ENCODE measurements at regions not wholly inside any gene's neighbourhood (a gene's known extent, or its start where the extent isn't known, plus 50 kb on each side); places are given as distances from the start of the nearest gene placed in this dataset.

DNA sequence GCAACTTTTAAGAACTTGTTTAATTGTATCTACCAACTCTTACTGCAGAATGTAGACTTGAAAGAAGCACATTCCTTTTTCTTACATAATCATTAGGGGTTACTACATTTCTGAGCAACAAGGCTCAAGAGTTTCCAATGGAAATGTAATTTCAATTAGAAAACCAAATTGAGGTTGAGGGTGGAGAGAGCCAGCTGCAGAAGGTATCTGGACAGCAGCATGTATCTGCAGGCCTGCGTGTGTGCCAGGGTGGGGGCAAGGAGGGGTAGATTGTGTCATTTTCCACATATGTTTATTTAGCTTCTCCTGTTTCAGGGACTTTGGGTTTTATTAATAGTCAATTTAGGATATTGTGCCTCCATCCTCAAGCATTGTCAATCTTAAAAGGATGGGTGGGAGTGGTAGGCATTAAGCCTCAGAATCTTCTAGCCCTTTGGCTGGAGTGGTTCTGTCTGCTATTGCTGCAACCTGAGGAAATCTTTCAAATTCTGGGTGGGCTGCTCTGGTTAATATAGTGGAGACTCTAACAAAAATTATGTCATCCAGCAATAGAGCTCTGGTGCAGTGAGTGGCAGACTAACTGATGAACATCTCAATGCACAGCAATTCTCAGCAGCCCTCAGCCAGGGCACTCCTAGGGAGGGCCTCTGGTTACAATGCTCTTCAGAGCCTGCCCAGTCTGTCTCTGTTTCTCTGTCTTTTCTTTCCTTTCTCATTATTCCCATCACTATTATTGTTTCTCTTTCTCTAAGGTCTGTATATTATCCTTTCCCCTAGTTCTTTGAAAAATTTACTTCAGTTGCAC lies 151.4 kb downstream of the RPIA start:
- no peaks in the 10 kb centered on the region for H3F3A ChIP-seq (ENCODE audit: insufficient read depth, low read length, poor library complexity, severe bottlenecking)
- no peaks in the 10 kb centered on the region for H3K79me2 ChIP-seq (replicated peaks; ENCODE audit: insufficient read depth, low read length)
- H3K9ac ChIP-seq (ENCODE audit: low read length): no peak overlapping the region
- H4K20me1 ChIP-seq (ENCODE audit: insufficient read depth): no peaks in the 10 kb centered on the region
- no peak overlapping the region for H3K4me2 ChIP-seq (ENCODE audit: low read length)
- H3K9me3 ChIP-seq (ENCODE audit: low read length): no peaks in the 10 kb centered on the region
- H3K36me3 ChIP-seq (ENCODE audit: insufficient read depth, low read length): no peaks in the 10 kb centered on the region
- no peak overlapping the region for H2AFZ ChIP-seq (ENCODE audit: low read depth, low read length)
- no peaks in the 10 kb centered on the region for H3K9me2 ChIP-seq (ENCODE audit: insufficient read depth, low read length)
- TF ChIP-seq, protein P1, sequence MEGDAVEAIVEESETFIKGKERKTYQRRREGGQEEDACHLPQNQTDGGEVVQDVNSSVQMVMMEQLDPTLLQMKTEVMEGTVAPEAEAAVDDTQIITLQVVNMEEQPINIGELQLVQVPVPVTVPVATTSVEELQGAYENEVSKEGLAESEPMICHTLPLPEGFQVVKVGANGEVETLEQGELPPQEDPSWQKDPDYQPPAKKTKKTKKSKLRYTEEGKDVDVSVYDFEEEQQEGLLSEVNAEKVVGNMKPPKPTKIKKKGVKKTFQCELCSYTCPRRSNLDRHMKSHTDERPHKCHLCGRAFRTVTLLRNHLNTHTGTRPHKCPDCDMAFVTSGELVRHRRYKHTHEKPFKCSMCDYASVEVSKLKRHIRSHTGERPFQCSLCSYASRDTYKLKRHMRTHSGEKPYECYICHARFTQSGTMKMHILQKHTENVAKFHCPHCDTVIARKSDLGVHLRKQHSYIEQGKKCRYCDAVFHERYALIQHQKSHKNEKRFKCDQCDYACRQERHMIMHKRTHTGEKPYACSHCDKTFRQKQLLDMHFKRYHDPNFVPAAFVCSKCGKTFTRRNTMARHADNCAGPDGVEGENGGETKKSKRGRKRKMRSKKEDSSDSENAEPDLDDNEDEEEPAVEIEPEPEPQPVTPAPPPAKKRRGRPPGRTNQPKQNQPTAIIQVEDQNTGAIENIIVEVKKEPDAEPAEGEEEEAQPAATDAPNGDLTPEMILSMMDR (IDR thresholded peaks at IDR 0.05; ENCODE audit: poor library complexity, severe bottlenecking): no peak
- TF ChIP-seq, protein P2, sequence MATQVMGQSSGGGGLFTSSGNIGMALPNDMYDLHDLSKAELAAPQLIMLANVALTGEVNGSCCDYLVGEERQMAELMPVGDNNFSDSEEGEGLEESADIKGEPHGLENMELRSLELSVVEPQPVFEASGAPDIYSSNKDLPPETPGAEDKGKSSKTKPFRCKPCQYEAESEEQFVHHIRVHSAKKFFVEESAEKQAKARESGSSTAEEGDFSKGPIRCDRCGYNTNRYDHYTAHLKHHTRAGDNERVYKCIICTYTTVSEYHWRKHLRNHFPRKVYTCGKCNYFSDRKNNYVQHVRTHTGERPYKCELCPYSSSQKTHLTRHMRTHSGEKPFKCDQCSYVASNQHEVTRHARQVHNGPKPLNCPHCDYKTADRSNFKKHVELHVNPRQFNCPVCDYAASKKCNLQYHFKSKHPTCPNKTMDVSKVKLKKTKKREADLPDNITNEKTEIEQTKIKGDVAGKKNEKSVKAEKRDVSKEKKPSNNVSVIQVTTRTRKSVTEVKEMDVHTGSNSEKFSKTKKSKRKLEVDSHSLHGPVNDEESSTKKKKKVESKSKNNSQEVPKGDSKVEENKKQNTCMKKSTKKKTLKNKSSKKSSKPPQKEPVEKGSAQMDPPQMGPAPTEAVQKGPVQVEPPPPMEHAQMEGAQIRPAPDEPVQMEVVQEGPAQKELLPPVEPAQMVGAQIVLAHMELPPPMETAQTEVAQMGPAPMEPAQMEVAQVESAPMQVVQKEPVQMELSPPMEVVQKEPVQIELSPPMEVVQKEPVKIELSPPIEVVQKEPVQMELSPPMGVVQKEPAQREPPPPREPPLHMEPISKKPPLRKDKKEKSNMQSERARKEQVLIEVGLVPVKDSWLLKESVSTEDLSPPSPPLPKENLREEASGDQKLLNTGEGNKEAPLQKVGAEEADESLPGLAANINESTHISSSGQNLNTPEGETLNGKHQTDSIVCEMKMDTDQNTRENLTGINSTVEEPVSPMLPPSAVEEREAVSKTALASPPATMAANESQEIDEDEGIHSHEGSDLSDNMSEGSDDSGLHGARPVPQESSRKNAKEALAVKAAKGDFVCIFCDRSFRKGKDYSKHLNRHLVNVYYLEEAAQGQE (IDR thresholded peaks at IDR 0.05; ENCODE audit: borderline replicate concordance): no peak
- TF ChIP-seq EP300 (conservative IDR thresholded peaks at IDR 0.05; ENCODE audit: poor library complexity, severe bottlenecking) (no peak), EZH2 (IDR thresholded peaks at IDR 0.05; ENCODE audit: borderline replicate concordance, insufficient read depth, low read length, poor library complexity, severe bottlenecking) (no peak), TAF1 (IDR thresholded peaks at IDR 0.05; ENCODE audit: low read depth) (no peak), SMC3 (conservative IDR thresholded peaks at IDR 0.05; ENCODE audit: poor library complexity) (no peak), RAD21 (conservative IDR thresholded peaks at IDR 0.05) (no peak)
- H3K27ac ChIP-seq (ENCODE audit: low read length): no peak overlapping the region
- no peaks in the 10 kb centered on the region for H3K27me3 ChIP-seq (ENCODE audit: insufficient read depth, low read depth, low read length)
- no peak overlapping the region for H3K4me3 ChIP-seq (ENCODE audit: low read length)

DNA sequence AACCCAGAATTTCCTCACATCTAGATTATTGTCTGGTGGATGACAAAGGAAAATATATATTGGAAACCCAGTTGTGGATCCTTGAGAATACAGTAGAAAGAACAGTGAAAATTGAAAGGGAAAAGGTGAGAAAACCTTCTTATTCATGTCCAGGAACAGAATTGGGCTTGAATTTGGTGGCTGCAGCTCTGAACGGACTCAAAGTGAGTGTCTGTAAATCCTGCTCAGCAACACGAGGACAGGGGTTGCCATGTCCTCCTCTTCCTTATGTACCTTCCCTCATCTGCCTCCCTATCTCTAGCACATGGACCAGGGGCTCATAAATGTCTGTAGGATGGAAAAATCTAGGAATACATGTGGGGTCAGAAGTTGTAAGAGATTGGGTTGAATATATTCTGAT lies 152.2 kb downstream of the RPIA start:
- Histone ChIP-seq H3F3A (ENCODE audit: insufficient read depth, low read length, poor library complexity, severe bottlenecking) (no peaks in the 10 kb centered on the region), H3K9me2 (ENCODE audit: insufficient read depth, low read length) (no peaks in the 10 kb centered on the region), H4K20me1 (ENCODE audit: insufficient read depth) (no peaks in the 10 kb centered on the region), H3K4me2 (ENCODE audit: low read length) (no peak overlapping the region), H3K9ac (ENCODE audit: low read length) (no peak overlapping the region), H3K4me3 (ENCODE audit: low read length) (no peak overlapping the region), H3K9me3 (ENCODE audit: low read length) (no peaks in the 10 kb centered on the region), H3K27me3 (ENCODE audit: insufficient read depth, low read depth, low read length) (no peaks in the 10 kb centered on the region), H3K79me2 (replicated peaks; ENCODE audit: insufficient read depth, low read length) (no peaks in the 10 kb centered on the region), H3K36me3 (ENCODE audit: insufficient read depth, low read length) (no peaks in the 10 kb centered on the region), H2AFZ (ENCODE audit: low read depth, low read length) (no peak overlapping the region), H3K27ac (ENCODE audit: low read length) (no peak overlapping the region)
- TF ChIP-seq TAF1 (IDR thresholded peaks at IDR 0.05; ENCODE audit: low read depth) (no peak), POLR2AphosphoS5 (IDR thresholded peaks at IDR 0.05) (no peak), RAD21 (conservative IDR thresholded peaks at IDR 0.05) (no peak), EZH2 (IDR thresholded peaks at IDR 0.05; ENCODE audit: borderline replicate concordance, insufficient read depth, low read length, poor library complexity, severe bottlenecking) (no peak), SMC3 (conservative IDR thresholded peaks at IDR 0.05; ENCODE audit: poor library complexity) (no peak), EP300 (conservative IDR thresholded peaks at IDR 0.05; ENCODE audit: poor library complexity, severe bottlenecking) (no peak), MXI1 (conservative IDR thresholded peaks at IDR 0.05; ENCODE audit: poor library complexity, severe bottlenecking) (no peak)
- TF ChIP-seq, protein P2 (IDR thresholded peaks at IDR 0.05; ENCODE audit: borderline replicate concordance): no peak
- TF ChIP-seq, protein P1 (IDR thresholded peaks at IDR 0.05; ENCODE audit: poor library complexity, severe bottlenecking): no peak
